MCF 10A (cell line): ENCODE measurements at regions not wholly inside any gene's neighbourhood (a gene's known extent, or its start where the extent isn't known, plus 50 kb on each side); places are given as distances from the start of the nearest gene placed in this dataset.

Experiments used
- BruUV-seq: library from RNA; stranded (reverse); fragments of 400-500 nt; replicated peaks from 2 replicates; lab custom pipeline; 2021; lab: Mats Ljungman, UMichigan
- CTCF ChIA-PET: fragments of 300-600 bp; sonication (Branson Sonifier 250); formaldehyde crosslinking; extraction: SDS; loops from one replicate; lab custom pipeline; 2021; ENCODE audit warnings: antibody characterized with exemption, inconsistent platforms; lab: Yijun Ruan, JAX
- POLR2A ChIA-PET: fragments of 300-600, 350-650 bp; sonication (Branson Sonifier 250); formaldehyde crosslinking; extraction: SDS; loops from one replicate; lab custom pipeline; 2020; ENCODE audit warnings: antibody characterized with exemption, inconsistent platforms; lab: Yijun Ruan, JAX
- DNase-seq: peaks from one replicate; pipeline ENCODE4 v3.0.0-alpha.2; 2018; ENCODE audit not compliant: unreplicated experiment
- H3K27ac Mint-ChIP-seq: one replicate; pipeline ENCODE4 v1.8.0; 2022; ENCODE audit warnings: mild to moderate bottlenecking, low read depth, mixed read lengths; ENCODE audit not compliant: unreplicated experiment
- H3K27me3 Mint-ChIP-seq: one replicate; pipeline ENCODE4 v1.8.0; 2022; ENCODE audit warnings: mixed read lengths; ENCODE audit not compliant: insufficient read depth, unreplicated experiment
- H3K36me3 Mint-ChIP-seq: one replicate; pipeline ENCODE4 v1.8.0; 2022; ENCODE audit warnings: mild to moderate bottlenecking, moderate library complexity, mixed read lengths; ENCODE audit not compliant: insufficient read depth, unreplicated experiment
- H3K4me1 Mint-ChIP-seq: one replicate; pipeline ENCODE4 v1.8.0; 2022; ENCODE audit warnings: mixed read lengths; ENCODE audit not compliant: insufficient read depth, unreplicated experiment
- H3K4me3 Mint-ChIP-seq: one replicate; pipeline ENCODE4 v1.8.0; 2022; ENCODE audit warnings: mild to moderate bottlenecking, moderate library complexity, mixed read lengths; ENCODE audit not compliant: unreplicated experiment
- H3K9me3 Mint-ChIP-seq: one replicate; pipeline ENCODE4 v1.8.0; 2022; ENCODE audit warnings: mixed read lengths; ENCODE audit not compliant: unreplicated experiment
- intact Hi-C: fragments of 100-400 bp; cut with micrococcal nuclease; formaldehyde crosslinking; loops from 2 replicates; pipeline ENCODE4 v1.14.1; 2022
- TF ChIP-seq, protein P1 (sequence below): fragments of 200-600 bp; IDR thresholded peaks from one replicate; pipeline ENCODE4 v1.8.0; 2022; ENCODE audit warnings: antibody characterized with exemption, mild to moderate bottlenecking; ENCODE audit not compliant: unreplicated experiment

DNA sequence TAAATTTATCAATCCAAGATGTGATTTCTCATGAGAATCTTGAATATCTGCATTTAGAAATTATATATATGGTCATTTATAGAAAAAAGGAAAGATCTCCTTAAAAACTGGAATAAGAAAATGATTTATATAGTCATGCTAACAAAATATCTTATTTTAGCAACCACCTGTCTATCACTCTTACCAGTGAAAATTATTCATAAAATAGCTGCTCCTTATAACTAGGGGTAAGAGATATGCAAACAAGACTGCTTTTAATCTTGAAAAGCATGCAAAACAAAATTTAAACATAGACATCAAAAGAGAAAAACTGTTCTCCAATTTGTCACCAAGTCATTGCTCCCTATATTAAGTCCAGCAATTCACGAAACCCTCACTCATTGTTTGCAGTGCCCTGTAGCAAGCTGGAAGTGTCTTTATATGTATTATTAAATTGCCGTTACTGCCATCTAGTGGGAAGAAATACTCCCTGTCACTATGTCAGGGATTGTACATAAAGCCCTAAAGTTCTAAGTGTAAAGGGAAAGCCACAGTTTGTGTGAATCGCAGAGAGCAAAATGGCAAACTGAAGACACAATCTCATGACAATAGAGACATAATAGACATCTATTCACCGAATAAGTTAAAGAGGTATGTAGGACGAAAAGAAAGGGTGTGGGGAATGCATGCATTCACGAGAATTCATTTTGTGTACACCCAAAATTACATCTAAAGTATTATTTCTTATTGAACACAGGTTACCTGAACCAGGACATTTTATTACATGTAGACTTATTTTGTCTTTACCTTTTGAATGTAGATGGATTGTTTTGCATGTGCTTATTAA lies 600.5 kb downstream of the USP25 start:
- no TSS peak for BruUV-seq
- DNase-seq = peak; percentile 77
- ChIA-PET POLR2A (interaction anchor here (0.6 to 2.0 kb wide), 6 partner anchors 11 to 250 kb away, joined by 3 to 7 read pairs (median 4); no protein-coding TSS in a partner anchor), CTCF (interaction anchor here (0.6 to 2.6 kb wide), 21 partner anchors 8 to 939 kb away, joined by 3 to 48 read pairs (median 4); no protein-coding TSS in a partner anchor)
- peaks cover 5% of the 10 kb centered on the region for H3K4me1 Mint-ChIP-seq
- intact Hi-C loops = loop anchor here (1.0 to 5.0 kb wide), 3 partner anchors 248 to 942 kb away; no protein-coding TSS in a partner anchor
- no peak overlapping the region for H3K27ac Mint-ChIP-seq
- H3K27me3 Mint-ChIP-seq = no peaks in the 10 kb centered on the region
- H3K9me3 Mint-ChIP-seq = no peaks in the 10 kb centered on the region
- H3K36me3 Mint-ChIP-seq = no peaks in the 10 kb centered on the region
- TF ChIP-seq, protein P1, sequence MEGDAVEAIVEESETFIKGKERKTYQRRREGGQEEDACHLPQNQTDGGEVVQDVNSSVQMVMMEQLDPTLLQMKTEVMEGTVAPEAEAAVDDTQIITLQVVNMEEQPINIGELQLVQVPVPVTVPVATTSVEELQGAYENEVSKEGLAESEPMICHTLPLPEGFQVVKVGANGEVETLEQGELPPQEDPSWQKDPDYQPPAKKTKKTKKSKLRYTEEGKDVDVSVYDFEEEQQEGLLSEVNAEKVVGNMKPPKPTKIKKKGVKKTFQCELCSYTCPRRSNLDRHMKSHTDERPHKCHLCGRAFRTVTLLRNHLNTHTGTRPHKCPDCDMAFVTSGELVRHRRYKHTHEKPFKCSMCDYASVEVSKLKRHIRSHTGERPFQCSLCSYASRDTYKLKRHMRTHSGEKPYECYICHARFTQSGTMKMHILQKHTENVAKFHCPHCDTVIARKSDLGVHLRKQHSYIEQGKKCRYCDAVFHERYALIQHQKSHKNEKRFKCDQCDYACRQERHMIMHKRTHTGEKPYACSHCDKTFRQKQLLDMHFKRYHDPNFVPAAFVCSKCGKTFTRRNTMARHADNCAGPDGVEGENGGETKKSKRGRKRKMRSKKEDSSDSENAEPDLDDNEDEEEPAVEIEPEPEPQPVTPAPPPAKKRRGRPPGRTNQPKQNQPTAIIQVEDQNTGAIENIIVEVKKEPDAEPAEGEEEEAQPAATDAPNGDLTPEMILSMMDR = peak; percentile 42
- H3K4me3 Mint-ChIP-seq = no peak overlapping the region

DNA sequence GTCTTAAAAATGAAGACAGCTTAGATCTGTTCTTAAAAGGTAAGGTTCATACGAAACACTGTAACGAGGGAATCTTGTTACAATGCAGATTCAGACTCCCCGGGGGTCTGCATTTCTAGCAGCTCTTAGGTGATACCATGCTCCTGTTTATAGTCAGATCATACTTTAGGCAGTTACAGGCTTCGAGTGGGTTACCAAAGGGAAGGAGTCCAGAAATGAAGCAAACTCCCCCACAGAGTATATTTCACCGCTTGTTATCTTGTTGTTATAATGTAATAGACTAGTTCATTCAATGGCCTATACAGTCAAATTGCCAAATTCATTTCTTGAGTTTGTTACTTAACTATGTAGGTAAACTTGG lies 601.1 kb downstream of the USP25 start:
- ChIA-PET POLR2A (interaction anchor here (0.6 to 2.0 kb wide), 4 partner anchors 11 to 250 kb away, joined by 3 to 7 read pairs (median 4); no protein-coding TSS in a partner anchor), CTCF (interaction anchor here (0.6 to 2.6 kb wide), 12 partner anchors 9 to 939 kb away, joined by 3 to 48 read pairs (median 4); no protein-coding TSS in a partner anchor)
- H3K27ac Mint-ChIP-seq = no peak overlapping the region
- TF ChIP-seq, protein P1 = no peak
- no TSS peak for BruUV-seq
- intact Hi-C loops = loop anchor here (1.0 to 5.0 kb wide), 3 partner anchors 249 to 941 kb away; no protein-coding TSS in a partner anchor
- H3K4me3 Mint-ChIP-seq = no peak overlapping the region
- no peaks in the 10 kb centered on the region for H3K9me3 Mint-ChIP-seq
- no peaks in the 10 kb centered on the region for H3K27me3 Mint-ChIP-seq
- H3K36me3 Mint-ChIP-seq = no peaks in the 10 kb centered on the region
- DNase-seq = no peak
- H3K4me1 Mint-ChIP-seq = peaks cover 5% of the 10 kb centered on the region

DNA sequence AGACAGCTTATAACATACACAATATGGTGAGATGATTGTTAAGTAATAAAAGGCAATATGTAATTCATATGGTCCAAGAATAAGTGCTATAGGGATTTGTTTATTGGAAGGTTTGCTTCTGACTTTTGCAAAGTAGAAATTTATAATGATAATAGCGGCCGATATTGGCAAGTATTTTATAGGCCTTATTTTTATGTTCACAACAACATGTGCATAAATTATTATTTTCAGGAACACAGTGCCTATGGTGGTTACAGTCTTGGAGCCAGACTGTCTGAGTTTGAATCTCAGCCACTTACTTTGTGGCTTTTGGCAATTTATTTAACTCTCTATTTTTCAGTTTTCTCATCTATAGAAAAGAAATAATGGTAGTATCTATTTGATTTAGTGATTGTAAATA lies 607.5 kb downstream of the USP25 start:
- no TSS peak for BruUV-seq
- no peak for DNase-seq
- POLR2A ChIA-PET = interaction anchor here (0.6 kb wide), 1 partner anchor 334 kb away, joined by 3 read pairs; no protein-coding TSS in a partner anchor
- H3K27ac Mint-ChIP-seq = no peak overlapping the region
- H3K4me3 Mint-ChIP-seq = no peak overlapping the region
- intact Hi-C loops = no loop called here
- H3K27me3 Mint-ChIP-seq = no peaks in the 10 kb centered on the region
- CTCF ChIA-PET = interaction anchor here (0.6 to 1.6 kb wide), 3 partner anchors 256 to 932 kb away, joined by 3 to 7 read pairs (median 3); no protein-coding TSS in a partner anchor
- TF ChIP-seq, protein P1 = no peak
- no peaks in the 10 kb centered on the region for H3K9me3 Mint-ChIP-seq
- no peaks in the 10 kb centered on the region for H3K4me1 Mint-ChIP-seq
- no peaks in the 10 kb centered on the region for H3K36me3 Mint-ChIP-seq

DNA sequence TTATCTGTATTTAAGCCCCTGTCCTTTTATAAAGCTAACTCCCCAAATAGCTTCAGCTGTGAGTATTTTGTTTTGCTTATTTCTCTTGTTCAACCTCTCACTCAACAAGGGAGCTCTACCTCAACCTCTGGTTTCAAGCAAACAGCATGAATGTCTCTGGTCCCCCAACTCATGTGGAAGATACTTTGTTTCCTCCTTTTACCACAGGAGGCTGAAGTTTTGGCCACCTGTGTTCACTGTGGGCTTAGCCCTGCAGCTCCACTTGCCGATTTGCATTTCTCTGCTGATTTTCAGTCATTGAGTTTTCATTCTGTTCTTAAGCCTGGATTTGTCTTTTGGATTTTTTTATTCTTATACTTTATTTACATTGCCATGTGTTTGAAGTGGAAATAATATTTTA lies 613.1 kb downstream of the USP25 start:
- peaks cover 9% of the 10 kb centered on the region for H3K27me3 Mint-ChIP-seq
- H3K36me3 Mint-ChIP-seq = no peaks in the 10 kb centered on the region
- no peak overlapping the region for H3K27ac Mint-ChIP-seq
- no peak for DNase-seq
- CTCF ChIA-PET = interaction anchor here (0.6 kb wide), 1 partner anchor 163 kb away, joined by 3 read pairs; no protein-coding TSS in a partner anchor
- POLR2A ChIA-PET = interaction anchor here (1.4 kb wide), 1 partner anchor 13 kb away, joined by 3 read pairs; no protein-coding TSS in a partner anchor
- BruUV-seq = no TSS peak
- H3K4me3 Mint-ChIP-seq = no peak overlapping the region
- H3K4me1 Mint-ChIP-seq = no peaks in the 10 kb centered on the region
- intact Hi-C loops = no loop called here
- no peaks in the 10 kb centered on the region for H3K9me3 Mint-ChIP-seq
- TF ChIP-seq, protein P1 = no peak
